ENCODE measurements at regions not wholly inside any gene's neighbourhood (a gene's known extent, or its start where the extent isn't known, plus 50 kb on each side); places are given as distances from the start of the nearest gene placed in this dataset.
"Not testable (repeated sequence)": the region's sequence is repeated elsewhere in the genome, so short reads cannot be mapped to it uniquely, and the experiment has no call there.

GRCh38 chr21:9070703-9071102 lies 1450.7 kb upstream of the TPTE start:
- TF ChIP-seq, protein P1, sequence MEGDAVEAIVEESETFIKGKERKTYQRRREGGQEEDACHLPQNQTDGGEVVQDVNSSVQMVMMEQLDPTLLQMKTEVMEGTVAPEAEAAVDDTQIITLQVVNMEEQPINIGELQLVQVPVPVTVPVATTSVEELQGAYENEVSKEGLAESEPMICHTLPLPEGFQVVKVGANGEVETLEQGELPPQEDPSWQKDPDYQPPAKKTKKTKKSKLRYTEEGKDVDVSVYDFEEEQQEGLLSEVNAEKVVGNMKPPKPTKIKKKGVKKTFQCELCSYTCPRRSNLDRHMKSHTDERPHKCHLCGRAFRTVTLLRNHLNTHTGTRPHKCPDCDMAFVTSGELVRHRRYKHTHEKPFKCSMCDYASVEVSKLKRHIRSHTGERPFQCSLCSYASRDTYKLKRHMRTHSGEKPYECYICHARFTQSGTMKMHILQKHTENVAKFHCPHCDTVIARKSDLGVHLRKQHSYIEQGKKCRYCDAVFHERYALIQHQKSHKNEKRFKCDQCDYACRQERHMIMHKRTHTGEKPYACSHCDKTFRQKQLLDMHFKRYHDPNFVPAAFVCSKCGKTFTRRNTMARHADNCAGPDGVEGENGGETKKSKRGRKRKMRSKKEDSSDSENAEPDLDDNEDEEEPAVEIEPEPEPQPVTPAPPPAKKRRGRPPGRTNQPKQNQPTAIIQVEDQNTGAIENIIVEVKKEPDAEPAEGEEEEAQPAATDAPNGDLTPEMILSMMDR (IDR thresholded peaks at IDR 0.05; ENCODE audit: low read depth, low read length, missing input control) = not testable (repeated sequence)
- not testable (repeated sequence) for TF ChIP-seq YY1, SP1 (IDR thresholded peaks at IDR 0.05)
